ENCODE measurements at regions not wholly inside any gene's neighbourhood (a gene's known extent, or its start where the extent isn't known, plus 50 kb on each side); places are given as distances from the start of the nearest gene placed in this dataset.

- H3K9me3 ChIP-seq (ENCODE audit: low read length): no peaks in the 10 kb centered on the region
- H3K4me3 ChIP-seq (ENCODE audit: low read length): no peak overlapping the region
Measured at GRCh38 chr2:37481244-37481643, 136.8 kb downstream of the QPCT start.

GRCh38 chr2:37489041-37489456 lies 144.6 kb downstream of the QPCT start:
- no peak overlapping the region for H3K4me3 ChIP-seq (ENCODE audit: low read length)
- H2AFZ ChIP-seq (ENCODE audit: low read length): no peak overlapping the region
- H3K79me2 ChIP-seq (ENCODE audit: low read length): no peaks in the 10 kb centered on the region
- H4K20me1 ChIP-seq (ENCODE audit: insufficient read depth, low read depth, low read length): no peaks in the 10 kb centered on the region
- no peaks in the 10 kb centered on the region for H3K9me2 ChIP-seq (replicated peaks; ENCODE audit: insufficient read depth, low read length)
- DNase-seq: no peak
- no peak overlapping the region for H3K27ac ChIP-seq (ENCODE audit: low read length)
- no peaks in the 10 kb centered on the region for H3K9me3 ChIP-seq (ENCODE audit: low read length)
- no peak overlapping the region for H3K4me2 ChIP-seq (ENCODE audit: low read depth, low read length, poor library complexity, severe bottlenecking)
- no peaks in the 10 kb centered on the region for H3K36me3 ChIP-seq (ENCODE audit: insufficient read depth, low read length)
- H3K9ac ChIP-seq (ENCODE audit: low read length): no peak overlapping the region
- H3K4me1 ChIP-seq (ENCODE audit: low read length): no peaks in the 10 kb centered on the region
- H3K27me3 ChIP-seq (ENCODE audit: low read length): no peaks in the 10 kb centered on the region

More at GRCh38 chr2:37481244-37481643, 136.8 kb downstream of the QPCT start:
- Histone ChIP-seq H2AFZ (ENCODE audit: low read length) (no peak overlapping the region), H3K4me1 (ENCODE audit: low read length) (no peaks in the 10 kb centered on the region), H3K36me3 (ENCODE audit: insufficient read depth, low read length) (no peaks in the 10 kb centered on the region), H3K4me2 (ENCODE audit: low read depth, low read length, poor library complexity, severe bottlenecking) (no peak overlapping the region), H4K20me1 (ENCODE audit: insufficient read depth, low read depth, low read length) (no peaks in the 10 kb centered on the region), H3K27ac (ENCODE audit: low read length) (no peak overlapping the region), H3K9ac (ENCODE audit: low read length) (no peak overlapping the region), H3K9me2 (replicated peaks; ENCODE audit: insufficient read depth, low read length) (no peaks in the 10 kb centered on the region), H3K79me2 (ENCODE audit: low read length) (no peaks in the 10 kb centered on the region), H3K27me3 (ENCODE audit: low read length) (no peaks in the 10 kb centered on the region)
- no peak for DNase-seq

GRCh38 chr2:37489536-37489935 lies 145.1 kb downstream of the QPCT start:
- no peak for DNase-seq
- Histone ChIP-seq H3K79me2 (ENCODE audit: low read length) (no peaks in the 10 kb centered on the region), H3K4me1 (ENCODE audit: low read length) (no peaks in the 10 kb centered on the region), H3K4me3 (ENCODE audit: low read length) (no peak overlapping the region), H3K9me3 (ENCODE audit: low read length) (no peaks in the 10 kb centered on the region), H3K9ac (ENCODE audit: low read length) (no peak overlapping the region), H3K36me3 (ENCODE audit: insufficient read depth, low read length) (no peaks in the 10 kb centered on the region), H2AFZ (ENCODE audit: low read length) (no peak overlapping the region), H4K20me1 (ENCODE audit: insufficient read depth, low read depth, low read length) (no peaks in the 10 kb centered on the region), H3K27me3 (ENCODE audit: low read length) (no peaks in the 10 kb centered on the region), H3K4me2 (ENCODE audit: low read depth, low read length, poor library complexity, severe bottlenecking) (no peak overlapping the region), H3K27ac (ENCODE audit: low read length) (no peak overlapping the region), H3K9me2 (replicated peaks; ENCODE audit: insufficient read depth, low read length) (no peaks in the 10 kb centered on the region)

GRCh38 chr2:37493425-37493824 lies 149.0 kb downstream of the QPCT start:
- H3K27me3 ChIP-seq (ENCODE audit: low read length): no peaks in the 10 kb centered on the region
- H3K4me2 ChIP-seq (ENCODE audit: low read depth, low read length, poor library complexity, severe bottlenecking): no peak overlapping the region
- no peak overlapping the region for H2AFZ ChIP-seq (ENCODE audit: low read length)
- H3K4me1 ChIP-seq (ENCODE audit: low read length): no peaks in the 10 kb centered on the region
- no peaks in the 10 kb centered on the region for H3K36me3 ChIP-seq (ENCODE audit: insufficient read depth, low read length)
- DNase-seq: no peak
- H3K9ac ChIP-seq (ENCODE audit: low read length): no peak overlapping the region
- H3K9me3 ChIP-seq (ENCODE audit: low read length): no peaks in the 10 kb centered on the region
- H3K27ac ChIP-seq (ENCODE audit: low read length): no peak overlapping the region
- no peaks in the 10 kb centered on the region for H3K79me2 ChIP-seq (ENCODE audit: low read length)
- no peaks in the 10 kb centered on the region for H3K9me2 ChIP-seq (replicated peaks; ENCODE audit: insufficient read depth, low read length)
- no peak overlapping the region for H3K4me3 ChIP-seq (ENCODE audit: low read length)
- H4K20me1 ChIP-seq (ENCODE audit: insufficient read depth, low read depth, low read length): no peaks in the 10 kb centered on the region

DNA sequence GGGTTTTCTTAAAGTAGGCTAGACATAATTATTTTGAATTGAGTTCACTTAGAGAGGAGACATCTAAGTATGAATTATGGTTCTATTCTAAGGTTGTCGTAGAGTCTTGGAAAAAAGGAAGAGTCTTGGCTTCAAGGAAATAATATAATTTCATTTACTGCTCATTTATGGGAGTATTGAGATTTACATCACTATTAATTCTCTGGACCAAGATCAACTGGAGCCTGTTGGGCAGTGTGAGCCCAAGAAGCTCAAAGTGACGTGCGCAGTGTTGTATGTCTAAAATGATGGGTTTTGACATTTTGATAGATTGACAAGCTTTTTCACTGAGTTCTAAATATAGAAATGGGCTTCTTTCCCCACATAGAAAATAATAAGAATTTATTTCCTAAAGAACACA lies 154.7 kb downstream of the QPCT start:
- Histone ChIP-seq H3K27ac (ENCODE audit: low read length) (no peak overlapping the region), H3K4me3 (ENCODE audit: low read length) (no peak overlapping the region), H3K36me3 (ENCODE audit: insufficient read depth, low read length) (no peaks in the 10 kb centered on the region), H3K4me1 (ENCODE audit: low read length) (no peaks in the 10 kb centered on the region), H4K20me1 (ENCODE audit: insufficient read depth, low read depth, low read length) (no peaks in the 10 kb centered on the region), H2AFZ (ENCODE audit: low read length) (no peak overlapping the region), H3K27me3 (ENCODE audit: low read length) (no peaks in the 10 kb centered on the region), H3K4me2 (ENCODE audit: low read depth, low read length, poor library complexity, severe bottlenecking) (no peak overlapping the region), H3K9me3 (ENCODE audit: low read length) (no peaks in the 10 kb centered on the region), H3K9ac (ENCODE audit: low read length) (no peak overlapping the region), H3K79me2 (ENCODE audit: low read length) (no peaks in the 10 kb centered on the region), H3K9me2 (replicated peaks; ENCODE audit: insufficient read depth, low read length) (no peaks in the 10 kb centered on the region)
- no peak for DNase-seq

GRCh38 chr2:37500031-37500430 lies 155.6 kb downstream of the QPCT start:
- H3K4me1 ChIP-seq (ENCODE audit: low read length): no peaks in the 10 kb centered on the region
- H2AFZ ChIP-seq (ENCODE audit: low read length): no peak overlapping the region
- no peaks in the 10 kb centered on the region for H4K20me1 ChIP-seq (ENCODE audit: insufficient read depth, low read depth, low read length)
- no peak overlapping the region for H3K4me3 ChIP-seq (ENCODE audit: low read length)
- no peaks in the 10 kb centered on the region for H3K79me2 ChIP-seq (ENCODE audit: low read length)
- H3K27ac ChIP-seq (ENCODE audit: low read length): no peak overlapping the region
- H3K36me3 ChIP-seq (ENCODE audit: insufficient read depth, low read length): no peaks in the 10 kb centered on the region
- H3K9me2 ChIP-seq (replicated peaks; ENCODE audit: insufficient read depth, low read length): no peaks in the 10 kb centered on the region
- no peak overlapping the region for H3K4me2 ChIP-seq (ENCODE audit: low read depth, low read length, poor library complexity, severe bottlenecking)
- no peaks in the 10 kb centered on the region for H3K9me3 ChIP-seq (ENCODE audit: low read length)
- DNase-seq: no peak
- no peaks in the 10 kb centered on the region for H3K27me3 ChIP-seq (ENCODE audit: low read length)
- no peak overlapping the region for H3K9ac ChIP-seq (ENCODE audit: low read length)

- Histone ChIP-seq H3K79me2 (ENCODE audit: low read length) (no peaks in the 10 kb centered on the region), H3K27ac (ENCODE audit: low read length) (no peak overlapping the region), H3K27me3 (ENCODE audit: low read length) (no peaks in the 10 kb centered on the region), H3K9me3 (ENCODE audit: low read length) (no peaks in the 10 kb centered on the region), H2AFZ (ENCODE audit: low read length) (no peak overlapping the region), H3K4me3 (ENCODE audit: low read length) (no peak overlapping the region), H4K20me1 (ENCODE audit: insufficient read depth, low read depth, low read length) (no peaks in the 10 kb centered on the region), H3K4me2 (ENCODE audit: low read depth, low read length, poor library complexity, severe bottlenecking) (no peak overlapping the region), H3K4me1 (ENCODE audit: low read length) (no peaks in the 10 kb centered on the region), H3K36me3 (ENCODE audit: insufficient read depth, low read length) (no peaks in the 10 kb centered on the region), H3K9ac (ENCODE audit: low read length) (no peak overlapping the region), H3K9me2 (replicated peaks; ENCODE audit: insufficient read depth, low read length) (no peaks in the 10 kb centered on the region)
- DNase-seq: no peak
Measured at GRCh38 chr2:37501113-37501512, 156.7 kb downstream of the QPCT start.

DNA sequence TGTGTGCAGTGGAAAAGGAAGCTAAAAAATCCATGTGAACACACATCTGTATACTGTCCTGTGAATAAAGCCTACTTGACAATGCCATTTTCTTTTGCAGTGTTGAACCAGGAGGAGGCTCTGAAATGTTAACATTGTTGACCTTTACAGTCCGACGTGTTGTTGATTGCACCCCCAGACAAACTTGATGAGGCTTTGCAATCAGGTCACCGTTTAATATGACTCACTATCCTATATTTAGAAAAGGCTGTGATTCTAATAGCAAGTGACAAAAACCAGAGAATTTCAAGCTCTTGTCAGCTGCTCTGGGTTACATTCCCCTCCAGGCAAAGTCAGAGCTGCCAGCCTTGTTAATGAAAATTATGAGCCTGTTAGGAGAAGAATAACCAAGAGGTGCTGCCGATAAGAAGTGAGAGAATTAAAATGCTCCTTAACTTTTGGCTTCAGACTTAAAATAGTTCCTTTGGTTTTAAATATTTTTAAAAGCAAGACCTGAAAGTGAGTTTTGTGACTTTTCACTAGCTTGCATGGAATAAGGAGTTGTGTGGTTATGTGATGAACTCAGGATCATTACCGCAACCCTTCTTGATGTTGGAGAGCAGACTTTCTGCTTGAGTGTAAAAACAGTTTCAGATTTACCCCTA lies 162.1 kb downstream of the QPCT start:
- Histone ChIP-seq H3K79me2 (ENCODE audit: low read length) (no peaks in the 10 kb centered on the region), H3K4me3 (ENCODE audit: low read length) (no peak overlapping the region), H2AFZ (ENCODE audit: low read length) (no peak overlapping the region), H3K9ac (ENCODE audit: low read length) (no peak overlapping the region), H3K36me3 (ENCODE audit: insufficient read depth, low read length) (no peaks in the 10 kb centered on the region), H3K4me2 (ENCODE audit: low read depth, low read length, poor library complexity, severe bottlenecking) (no peak overlapping the region), H3K9me3 (ENCODE audit: low read length) (no peaks in the 10 kb centered on the region), H3K9me2 (replicated peaks; ENCODE audit: insufficient read depth, low read length) (no peaks in the 10 kb centered on the region), H4K20me1 (ENCODE audit: insufficient read depth, low read depth, low read length) (no peaks in the 10 kb centered on the region), H3K4me1 (ENCODE audit: low read length) (no peaks in the 10 kb centered on the region), H3K27ac (ENCODE audit: low read length) (no peak overlapping the region), H3K27me3 (ENCODE audit: low read length) (no peaks in the 10 kb centered on the region)
- DNase-seq: no peak

GRCh38 chr2:37507051-37507410 lies 162.6 kb downstream of the QPCT start:
- Histone ChIP-seq H3K27me3 (ENCODE audit: low read length) (no peaks in the 10 kb centered on the region), H3K79me2 (ENCODE audit: low read length) (no peaks in the 10 kb centered on the region), H2AFZ (ENCODE audit: low read length) (no peak overlapping the region), H3K4me1 (ENCODE audit: low read length) (no peaks in the 10 kb centered on the region), H3K4me2 (ENCODE audit: low read depth, low read length, poor library complexity, severe bottlenecking) (no peak overlapping the region), H3K4me3 (ENCODE audit: low read length) (no peak overlapping the region), H3K9me2 (replicated peaks; ENCODE audit: insufficient read depth, low read length) (no peaks in the 10 kb centered on the region), H4K20me1 (ENCODE audit: insufficient read depth, low read depth, low read length) (no peaks in the 10 kb centered on the region), H3K36me3 (ENCODE audit: insufficient read depth, low read length) (no peaks in the 10 kb centered on the region), H3K27ac (ENCODE audit: low read length) (no peak overlapping the region), H3K9me3 (ENCODE audit: low read length) (no peaks in the 10 kb centered on the region), H3K9ac (ENCODE audit: low read length) (no peak overlapping the region)
- no peak for DNase-seq

All from Karpas-422 (cell line).